CD14-positive monocyte (primary cell): ENCODE measurements at regions not wholly inside any gene's neighbourhood (a gene's known extent, or its start where the extent isn't known, plus 50 kb on each side); places are given as distances from the start of the nearest gene placed in this dataset.

Source experiments
- DNase-seq, 3 donors: peaks; one replicate each; pipeline ENCODE4 v3.0.0-alpha.2; 2011 to 2022
- H2AFZ ChIP-seq: 2 replicates; pipeline ENCODE4 v1.6.0; 2012; ENCODE audit warnings: mild to moderate bottlenecking, low read depth, low read length, inconsistent platforms; ENCODE audit not compliant: insufficient read depth, poor library complexity, severe bottlenecking
- H3K27ac ChIP-seq, 2 donors: 1 replicate in 1 of 2; 2 replicates in 1 of 2; pipeline ENCODE4 v1.5.1; 2012 to 2013; ENCODE audit warnings: low read length in 2 of 2, control low read depth in 1 of 2, inconsistent platforms in 1 of 2, low read depth in 1 of 2, mild to moderate bottlenecking in 1 of 2
- H3K27me3 ChIP-seq, 2 donors: one replicate each; pipeline versions ENCODE4 v1.6.0 to v1.6.1; 2011 to 2013; ENCODE audit warnings: low read length in 2 of 2; ENCODE audit not compliant: control insufficient read depth in 2 of 2, insufficient read depth in 2 of 2
- H3K36me3 ChIP-seq, 2 donors: replicated peaks in 1 of 2; 1 replicate in 1 of 2; 2 replicates in 1 of 2; pipeline versions ENCODE4 v1.5.1 to v1.6.1; 2012 to 2013; ENCODE audit warnings: low read length in 2 of 2, control low read depth in 1 of 2, inconsistent platforms in 1 of 2, mild to moderate bottlenecking in 1 of 2; ENCODE audit not compliant: insufficient read depth in 2 of 2, control insufficient read depth in 1 of 2
- H3K4me1 ChIP-seq, 2 donors: 1 replicate in 1 of 2; 2 replicates in 1 of 2; pipeline versions ENCODE4 v1.5.1 to v1.6.1; 2012 to 2013; ENCODE audit warnings: low read length in 2 of 2, control low read depth in 1 of 2, inconsistent platforms in 1 of 2, mild to moderate bottlenecking in 1 of 2, moderate library complexity in 1 of 2; ENCODE audit not compliant: insufficient read depth in 2 of 2, control insufficient read depth in 1 of 2
- H3K4me2 ChIP-seq: replicated peaks from 2 replicates; pipeline ENCODE3; 2012; ENCODE audit warnings: low read length, moderate library complexity, mild to moderate bottlenecking; ENCODE audit not compliant: poor library complexity, severe bottlenecking; ENCODE audit errors: extremely low read depth
- H3K4me3 ChIP-seq, 3 experiments: fragments of 200-600 bp in 1 of 3; sonication (generic) in 1 of 3; replicated peaks in 1 of 3; 1 replicate in 2 of 3; 2 replicates in 1 of 3; pipeline ENCODE4 v1.5.1; 2011 to 2013; ENCODE audit warnings: low read length in 3 of 3, mild to moderate bottlenecking in 3 of 3, control low read depth in 2 of 3, low read depth in 2 of 3, inconsistent platforms in 1 of 3, moderate library complexity in 1 of 3
- H3K79me2 ChIP-seq: 2 replicates; pipeline ENCODE4 v1.6.0; 2012; ENCODE audit warnings: mild to moderate bottlenecking, control low read depth, inconsistent platforms, low read length, moderate library complexity; ENCODE audit not compliant: insufficient read depth
- H3K9ac ChIP-seq: 2 replicates; pipeline ENCODE4 v1.6.0; 2017; ENCODE audit warnings: low read length, mild to moderate bottlenecking; ENCODE audit not compliant: insufficient read depth, poor library complexity, severe bottlenecking
- H3K9me3 ChIP-seq, 2 donors: replicated peaks in 1 of 2; 1 replicate in 1 of 2; 2 replicates in 1 of 2; pipeline versions ENCODE4 v1.5.1 to v1.6.1; 2012 to 2013; ENCODE audit warnings: low read length in 2 of 2, control low read depth in 1 of 2; ENCODE audit not compliant: control insufficient read depth in 1 of 2, insufficient read depth in 1 of 2
- H4K20me1 ChIP-seq: 2 replicates; pipeline ENCODE4 v1.6.0; 2012; ENCODE audit warnings: mild to moderate bottlenecking, low read length, control low read depth, moderate library complexity; ENCODE audit not compliant: insufficient read depth
- H3K27ac Mint-ChIP-seq, 7 donors: one replicate each; pipeline ENCODE4 v1.8.0; 2020; ENCODE audit warnings: mild to moderate bottlenecking in 7 of 7, mixed read lengths in 7 of 7, moderate library complexity in 6 of 7, inconsistent platforms in 2 of 7
- H3K27me3 Mint-ChIP-seq, 3 donors: one replicate each; pipeline ENCODE4 v1.8.0; 2021 to 2022; ENCODE audit warnings: low read depth in 3 of 3, mild to moderate bottlenecking in 3 of 3, mixed read lengths in 3 of 3, moderate library complexity in 3 of 3, inconsistent platforms in 1 of 3
- H3K36me3 Mint-ChIP-seq, 2 donors: one replicate each; pipeline ENCODE4 v1.8.0; 2020; ENCODE audit warnings: mixed read lengths in 2 of 2, inconsistent platforms in 1 of 2, mild to moderate bottlenecking in 1 of 2
- H3K4me1 Mint-ChIP-seq: one replicate; pipeline ENCODE4 v1.8.0; 2020; ENCODE audit warnings: mild to moderate bottlenecking, mixed read lengths
- H3K4me3 Mint-ChIP-seq, 2 donors: one replicate each; pipeline ENCODE4 v1.8.0; 2020; ENCODE audit warnings: mild to moderate bottlenecking in 2 of 2, mixed read lengths in 2 of 2, moderate library complexity in 1 of 2
- H3K9me3 Mint-ChIP-seq, 7 donors: one replicate each; pipeline ENCODE4 v1.8.0; 2020 to 2022; ENCODE audit warnings: mixed read lengths in 7 of 7, mild to moderate bottlenecking in 6 of 7, moderate library complexity in 6 of 7, inconsistent platforms in 2 of 7
- WGBS: methylation state at CpG from one replicate; pipeline ENCODE4 v1.1.5; 2013; ENCODE audit warnings: missing lambda C conversion rate; ENCODE audit not compliant: insufficient coverage; 5-methylcytosine and 5-hydroxymethylcytosine counted together
- intact Hi-C, 2 donors: fragments of 100-400 bp; cut with micrococcal nuclease; formaldehyde crosslinking; loops; one replicate each; pipeline versions ENCODE4 v1.15.0 to v1.15.1; 2023
- TF ChIP-seq, protein P1 (sequence below): fragments of 200-600 bp; IDR thresholded peaks from one replicate; pipeline ENCODE4 v1.8.0; 2022; ENCODE audit warnings: antibody characterized with exemption, mild to moderate bottlenecking

DNA sequence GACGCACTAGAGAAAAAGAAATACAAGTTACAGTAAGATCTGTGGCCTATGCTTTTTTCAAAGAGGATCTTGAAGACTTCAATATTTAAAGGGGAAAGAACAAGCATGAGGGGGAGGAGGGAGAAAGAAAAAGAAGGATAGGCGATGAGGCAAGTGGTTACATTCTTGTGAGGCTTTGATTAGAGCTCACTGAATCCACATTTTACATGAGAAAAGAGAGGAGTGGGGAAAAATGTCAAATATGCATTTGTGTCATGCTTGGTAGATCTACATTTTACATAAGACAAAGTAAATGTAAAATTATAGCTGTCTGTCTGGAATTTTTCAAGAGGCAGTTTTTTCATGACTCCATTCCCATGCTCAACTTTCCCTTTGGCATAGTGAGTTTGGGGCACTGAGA, 965.9 kb downstream of the FSTL5 start:
- Histone ChIP-seq H3K36me3 (no peaks in the 10 kb centered on the region), H3K4me3 (no peak overlapping the region), H3K9me3 (no peaks in the 10 kb centered on the region), H4K20me1 (no peaks in the 10 kb centered on the region), H3K4me2 (no peak overlapping the region), H2AFZ (no peak overlapping the region), H3K4me1 (no peaks in the 10 kb centered on the region), H3K27me3 (no peaks in the 10 kb centered on the region), H3K9ac (no peak overlapping the region), H3K27ac (no peak overlapping the region), H3K79me2 (no peaks in the 10 kb centered on the region)
- Mint-ChIP-seq H3K4me1 (no peaks in the 10 kb centered on the region), H3K9me3 (no peaks in the 10 kb centered on the region), H3K36me3 (no peaks in the 10 kb centered on the region), H3K27me3 (no peaks in the 10 kb centered on the region), H3K4me3 (no peak overlapping the region), H3K27ac (no peak overlapping the region)
- no CpG with 5 or more reads among the region's 2 CpGs for WGBS
- TF ChIP-seq, protein P1, sequence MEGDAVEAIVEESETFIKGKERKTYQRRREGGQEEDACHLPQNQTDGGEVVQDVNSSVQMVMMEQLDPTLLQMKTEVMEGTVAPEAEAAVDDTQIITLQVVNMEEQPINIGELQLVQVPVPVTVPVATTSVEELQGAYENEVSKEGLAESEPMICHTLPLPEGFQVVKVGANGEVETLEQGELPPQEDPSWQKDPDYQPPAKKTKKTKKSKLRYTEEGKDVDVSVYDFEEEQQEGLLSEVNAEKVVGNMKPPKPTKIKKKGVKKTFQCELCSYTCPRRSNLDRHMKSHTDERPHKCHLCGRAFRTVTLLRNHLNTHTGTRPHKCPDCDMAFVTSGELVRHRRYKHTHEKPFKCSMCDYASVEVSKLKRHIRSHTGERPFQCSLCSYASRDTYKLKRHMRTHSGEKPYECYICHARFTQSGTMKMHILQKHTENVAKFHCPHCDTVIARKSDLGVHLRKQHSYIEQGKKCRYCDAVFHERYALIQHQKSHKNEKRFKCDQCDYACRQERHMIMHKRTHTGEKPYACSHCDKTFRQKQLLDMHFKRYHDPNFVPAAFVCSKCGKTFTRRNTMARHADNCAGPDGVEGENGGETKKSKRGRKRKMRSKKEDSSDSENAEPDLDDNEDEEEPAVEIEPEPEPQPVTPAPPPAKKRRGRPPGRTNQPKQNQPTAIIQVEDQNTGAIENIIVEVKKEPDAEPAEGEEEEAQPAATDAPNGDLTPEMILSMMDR = no peak
- DNase-seq = no peak
- intact Hi-C loops = no loop called here

DNA sequence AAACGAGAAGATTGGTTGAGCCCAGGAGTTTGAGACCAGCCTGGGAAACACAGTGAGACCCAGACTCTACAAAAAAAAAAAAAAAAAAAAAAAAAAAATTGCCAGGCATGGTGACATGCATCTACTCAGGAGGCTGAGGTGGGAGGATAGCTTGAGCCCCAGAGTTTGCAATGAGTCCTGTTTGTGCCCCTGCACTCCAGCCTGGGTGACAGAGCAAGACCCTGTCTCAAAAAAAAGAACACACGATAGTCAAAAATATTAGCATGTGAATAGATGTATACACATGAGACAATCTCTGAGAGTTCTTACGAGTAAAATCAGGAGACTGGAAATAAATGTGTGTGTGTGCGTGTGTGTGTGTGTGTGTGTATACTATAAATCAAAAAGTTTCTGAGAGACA, 966.3 kb downstream of the FSTL5 start:
- H3K36me3 Mint-ChIP-seq = no peaks in the 10 kb centered on the region
- H3K9me3 Mint-ChIP-seq = no peaks in the 10 kb centered on the region
- H3K27me3 Mint-ChIP-seq = no peaks in the 10 kb centered on the region
- Histone ChIP-seq H3K4me2 (no peak overlapping the region), H3K27me3 (no peaks in the 10 kb centered on the region), H3K4me3 (no peak overlapping the region), H3K9me3 (no peaks in the 10 kb centered on the region), H3K9ac (no peak overlapping the region), H3K4me1 (no peaks in the 10 kb centered on the region), H2AFZ (no peak overlapping the region), H3K27ac (no peak overlapping the region), H3K36me3 (no peaks in the 10 kb centered on the region), H3K79me2 (no peaks in the 10 kb centered on the region), H4K20me1 (no peaks in the 10 kb centered on the region)
- TF ChIP-seq, protein P1 = no peak
- H3K4me3 Mint-ChIP-seq = no peak overlapping the region
- H3K27ac Mint-ChIP-seq = no peak overlapping the region
- H3K4me1 Mint-ChIP-seq = no peaks in the 10 kb centered on the region
- intact Hi-C loops = no loop called here
- no CpG with 5 or more reads among the region's 4 CpGs for WGBS
- DNase-seq = no peak
